Mesendoderm (in vitro differentiated cells): ENCODE measurements at regions not wholly inside any gene's neighbourhood (a gene's known extent, or its start where the extent isn't known, plus 50 kb on each side); places are given as distances from the start of the nearest gene placed in this dataset.

Experiments used
- DNase-seq: peaks from one replicate; pipeline ENCODE4 v3.0.0; 2013
- H2AK5ac ChIP-seq: 2 replicates; pipeline ENCODE4 v1.6.1; 2013; ENCODE audit warnings: low read length, inconsistent platforms
- H2BK120ac ChIP-seq: 2 replicates; pipeline ENCODE4 v1.6.1; 2013; ENCODE audit warnings: low read depth, mild to moderate bottlenecking, low read length, moderate library complexity, mixed read lengths
- H2BK15ac ChIP-seq: replicated peaks from 2 replicates; pipeline ENCODE4 v1.6.1; 2013; ENCODE audit warnings: low read depth, mild to moderate bottlenecking, moderate library complexity
- H2BK5ac ChIP-seq: 2 replicates; pipeline ENCODE4 v1.6.1; 2013; ENCODE audit warnings: low read length, inconsistent platforms
- H3K18ac ChIP-seq: 2 replicates; pipeline ENCODE4 v1.6.1; 2013; ENCODE audit warnings: mild to moderate bottlenecking, low read length, mixed read lengths
- H3K23ac ChIP-seq: one replicate; pipeline ENCODE4 v1.6.1; 2013; ENCODE audit warnings: low read length
- H3K27ac ChIP-seq: 2 replicates; pipeline ENCODE4 v1.5.1; 2013; ENCODE audit warnings: low read depth, mild to moderate bottlenecking, inconsistent platforms, low read length, moderate library complexity
- H3K27me3 ChIP-seq: 2 replicates; pipeline ENCODE4 v1.6.1; 2013; ENCODE audit warnings: low read length, control low read depth, mild to moderate bottlenecking, inconsistent platforms; ENCODE audit not compliant: insufficient read depth, poor library complexity
- H3K36me3 ChIP-seq: 2 replicates; pipeline ENCODE4 v1.6.1; 2013; ENCODE audit warnings: low read length, inconsistent platforms; ENCODE audit not compliant: control insufficient read depth, insufficient read depth
- H3K4ac ChIP-seq: one replicate; pipeline ENCODE4 v1.6.1; 2013; ENCODE audit warnings: low read depth, mild to moderate bottlenecking, low read length, moderate library complexity
- H3K4me1 ChIP-seq: 2 replicates; pipeline ENCODE4 v1.6.1; 2013; ENCODE audit warnings: low read depth, low read length, inconsistent platforms; ENCODE audit not compliant: control insufficient read depth
- H3K4me2 ChIP-seq: 2 replicates; pipeline ENCODE4 v1.6.1; 2013; ENCODE audit warnings: low read length
- H3K4me3 ChIP-seq: 2 replicates; pipeline ENCODE4 v1.5.1; 2013; ENCODE audit warnings: mild to moderate bottlenecking, low read length
- H3K56ac ChIP-seq: one replicate; pipeline ENCODE4 v1.6.1; 2013; ENCODE audit warnings: low read length
- H3K79me1 ChIP-seq: 2 replicates; pipeline ENCODE4 v1.6.1; 2013; ENCODE audit warnings: low read length, inconsistent platforms
- H3K79me2 ChIP-seq: 2 replicates; pipeline ENCODE4 v1.6.1; 2013; ENCODE audit warnings: mild to moderate bottlenecking, low read length; ENCODE audit not compliant: control insufficient read depth, insufficient read depth
- H3K9ac ChIP-seq: 2 replicates; pipeline ENCODE4 v1.6.1; 2013; ENCODE audit warnings: low read length, inconsistent platforms
- H4K5ac ChIP-seq: one replicate; pipeline ENCODE4 v1.6.1; 2013; ENCODE audit warnings: low read length
- H4K8ac ChIP-seq: one replicate; pipeline ENCODE4 v1.6.1; 2013; ENCODE audit warnings: low read depth, mild to moderate bottlenecking, control low read depth, low read length, moderate library complexity
- WGBS: extraction: QIAGEN DNeasy Blood & Tissue Kit; methylation state at CpG from one replicate; pipeline ENCODE4 v1.1.7; 2013; ENCODE audit warnings: low lambda C conversion rate, missing lambda C conversion rate; ENCODE audit not compliant: insufficient coverage; ENCODE audit errors: extremely low coverage; 5-methylcytosine and 5-hydroxymethylcytosine counted together

- H3K4ac ChIP-seq, result no peak overlapping the region
- no peak for DNase-seq
- no peaks in the 10 kb centered on the region for H3K79me2 ChIP-seq
- H2BK5ac ChIP-seq, result no peak overlapping the region
- H3K79me1 ChIP-seq, result no peaks in the 10 kb centered on the region
- H2BK15ac ChIP-seq, result no peak overlapping the region
- no peak overlapping the region for H2AK5ac ChIP-seq
- H3K18ac ChIP-seq, result no peak overlapping the region
- H3K4me1 ChIP-seq, result no peaks in the 10 kb centered on the region
- no CpG with 5 or more reads among the region's 5 CpGs for WGBS
- H3K4me2 ChIP-seq, result no peak overlapping the region
- no peak overlapping the region for H3K56ac ChIP-seq
- H3K23ac ChIP-seq, result no peak overlapping the region
- no peak overlapping the region for H4K8ac ChIP-seq
- H3K36me3 ChIP-seq, result no peaks in the 10 kb centered on the region
- no peaks in the 10 kb centered on the region for H3K27me3 ChIP-seq
- H3K4me3 ChIP-seq, result no peak overlapping the region
- H4K5ac ChIP-seq, result no peak overlapping the region
- H3K9ac ChIP-seq, result no peak overlapping the region
- H3K27ac ChIP-seq, result no peak overlapping the region
- no peak overlapping the region for H2BK120ac ChIP-seq
Observed at GRCh38 chr14:94933486-94933885, 163.6 kb upstream of the GSC start.

GRCh38 chr14:94932589-94932988, 162.7 kb upstream of the GSC start:
- Histone ChIP-seq H3K4me1 (no peaks in the 10 kb centered on the region), H2BK120ac (no peak overlapping the region), H3K9ac (no peak overlapping the region), H2BK5ac (no peak overlapping the region), H3K18ac (no peak overlapping the region), H2BK15ac (no peak overlapping the region), H3K27ac (no peak overlapping the region), H3K79me1 (no peaks in the 10 kb centered on the region), H3K4me2 (no peak overlapping the region), H3K79me2 (no peaks in the 10 kb centered on the region), H4K5ac (no peak overlapping the region), H3K23ac (no peak overlapping the region), H2AK5ac (no peak overlapping the region), H3K56ac (no peak overlapping the region), H3K4ac (no peak overlapping the region), H4K8ac (no peak overlapping the region), H3K4me3 (no peak overlapping the region), H3K27me3 (no peaks in the 10 kb centered on the region), H3K36me3 (no peaks in the 10 kb centered on the region)
- no CpG with 5 or more reads among the region's 7 CpGs for WGBS
- no peak for DNase-seq

- Histone ChIP-seq H2BK120ac (no peak overlapping the region), H3K79me1 (no peaks in the 10 kb centered on the region), H3K23ac (no peak overlapping the region), H3K4me3 (no peak overlapping the region), H3K4me2 (no peak overlapping the region), H3K4ac (no peak overlapping the region), H3K18ac (no peak overlapping the region), H3K27me3 (no peaks in the 10 kb centered on the region), H4K5ac (no peak overlapping the region), H2BK5ac (no peak overlapping the region), H3K56ac (no peak overlapping the region), H3K9ac (no peak overlapping the region), H2BK15ac (no peak overlapping the region), H3K4me1 (no peaks in the 10 kb centered on the region), H3K36me3 (no peaks in the 10 kb centered on the region), H3K27ac (no peak overlapping the region), H2AK5ac (no peak overlapping the region), H3K79me2 (no peaks in the 10 kb centered on the region), H4K8ac (no peak overlapping the region)
- no CpG with 5 or more reads among the region's 1 CpG for WGBS
- DNase-seq, result no peak
Observed at GRCh38 chr14:94930690-94931089, 160.8 kb upstream of the GSC start.

GRCh38 chr14:94929354-94929753, 159.4 kb upstream of the GSC start:
- no peak for DNase-seq
- Histone ChIP-seq H4K8ac (no peak overlapping the region), H3K27me3 (no peaks in the 10 kb centered on the region), H2BK120ac (no peak overlapping the region), H4K5ac (no peak overlapping the region), H2BK5ac (no peak overlapping the region), H3K79me1 (no peaks in the 10 kb centered on the region), H3K4me3 (no peak overlapping the region), H3K4ac (no peak overlapping the region), H2BK15ac (no peak overlapping the region), H2AK5ac (no peak overlapping the region), H3K23ac (no peak overlapping the region), H3K36me3 (no peaks in the 10 kb centered on the region), H3K79me2 (no peaks in the 10 kb centered on the region), H3K4me2 (no peak overlapping the region), H3K56ac (no peak overlapping the region), H3K9ac (no peak overlapping the region), H3K18ac (no peak overlapping the region), H3K27ac (no peak overlapping the region), H3K4me1 (no peaks in the 10 kb centered on the region)
- WGBS, result no CpG with 5 or more reads among the region's 3 CpGs

- H4K5ac ChIP-seq, result no peak overlapping the region
- WGBS, result no CpG with 5 or more reads among the region's 10 CpGs
- H2BK15ac ChIP-seq, result no peak overlapping the region
- H3K79me1 ChIP-seq, result no peaks in the 10 kb centered on the region
- H3K4me2 ChIP-seq, result no peak overlapping the region
- no peak overlapping the region for H3K23ac ChIP-seq
- no peaks in the 10 kb centered on the region for H3K27me3 ChIP-seq
- no peak overlapping the region for H3K56ac ChIP-seq
- H3K4me1 ChIP-seq, result no peaks in the 10 kb centered on the region
- no peak for DNase-seq
- no peak overlapping the region for H4K8ac ChIP-seq
- H3K4ac ChIP-seq, result no peak overlapping the region
- no peaks in the 10 kb centered on the region for H3K36me3 ChIP-seq
- no peak overlapping the region for H3K18ac ChIP-seq
- H3K27ac ChIP-seq, result no peak overlapping the region
- H2BK120ac ChIP-seq, result no peak overlapping the region
- no peak overlapping the region for H2AK5ac ChIP-seq
- H3K9ac ChIP-seq, result no peak overlapping the region
- H3K4me3 ChIP-seq, result no peak overlapping the region
- H2BK5ac ChIP-seq, result no peak overlapping the region
- no peaks in the 10 kb centered on the region for H3K79me2 ChIP-seq
Observed at GRCh38 chr14:94926176-94926575, 156.3 kb upstream of the GSC start.

GRCh38 chr14:94925416-94926173, 155.7 kb upstream of the GSC start:
- no peak overlapping the region for H3K4me2 ChIP-seq
- WGBS, result no CpG with 5 or more reads among the region's 4 CpGs
- no peak overlapping the region for H3K18ac ChIP-seq
- H4K8ac ChIP-seq, result no peak overlapping the region
- H2BK15ac ChIP-seq, result no peak overlapping the region
- H3K79me2 ChIP-seq, result no peaks in the 10 kb centered on the region
- no peaks in the 10 kb centered on the region for H3K27me3 ChIP-seq
- no peaks in the 10 kb centered on the region for H3K79me1 ChIP-seq
- H2AK5ac ChIP-seq, result no peak overlapping the region
- H3K4me1 ChIP-seq, result no peaks in the 10 kb centered on the region
- H4K5ac ChIP-seq, result no peak overlapping the region
- H3K36me3 ChIP-seq, result no peaks in the 10 kb centered on the region
- DNase-seq, result no peak
- H3K4me3 ChIP-seq, result no peak overlapping the region
- H2BK5ac ChIP-seq, result no peak overlapping the region
- no peak overlapping the region for H2BK120ac ChIP-seq
- H3K27ac ChIP-seq, result no peak overlapping the region
- no peak overlapping the region for H3K9ac ChIP-seq
- no peak overlapping the region for H3K4ac ChIP-seq
- no peak overlapping the region for H3K56ac ChIP-seq
- no peak overlapping the region for H3K23ac ChIP-seq
